HFFc6 (cell line): ENCODE measurements at regions not wholly inside any gene's neighbourhood (a gene's known extent, or its start where the extent isn't known, plus 50 kb on each side); places are given as distances from the start of the nearest gene placed in this dataset.

Experiments used
- DNase-seq: peaks from one replicate; pipeline ENCODE4 v3.0.0-alpha.2; 2018
- H3K27ac Mint-ChIP-seq: 2 replicates; pipeline ENCODE4 v1.8.0; 2020; ENCODE audit warnings: mild to moderate bottlenecking, mixed read lengths
- H3K27me3 Mint-ChIP-seq: 2 replicates; pipeline ENCODE4 v1.8.0; 2021; ENCODE audit warnings: mild to moderate bottlenecking, moderate library complexity, mixed read lengths; ENCODE audit not compliant: insufficient read depth
- H3K36me3 Mint-ChIP-seq: 2 replicates; pipeline ENCODE4 v1.8.0; 2021; ENCODE audit warnings: low read depth, mixed read lengths
- H3K4me1 Mint-ChIP-seq: 2 replicates; pipeline ENCODE4 v1.8.0; 2020; ENCODE audit warnings: low read depth, mixed read lengths
- H3K4me3 Mint-ChIP-seq: 2 replicates; pipeline ENCODE4 v1.8.0; 2020; ENCODE audit warnings: mild to moderate bottlenecking, moderate library complexity, mixed read lengths
- H3K9me3 Mint-ChIP-seq: 2 replicates; pipeline ENCODE4 v1.8.0; 2020; ENCODE audit warnings: mild to moderate bottlenecking, mixed read lengths
- TF ChIP-seq, protein P1 (sequence below): fragments of 200-600 bp; sonication (generic); IDR thresholded peaks from 2 replicates; pipeline ENCODE4 v1.5.0; 2021; ENCODE audit warnings: antibody characterized with exemption, mild to moderate bottlenecking

DNA sequence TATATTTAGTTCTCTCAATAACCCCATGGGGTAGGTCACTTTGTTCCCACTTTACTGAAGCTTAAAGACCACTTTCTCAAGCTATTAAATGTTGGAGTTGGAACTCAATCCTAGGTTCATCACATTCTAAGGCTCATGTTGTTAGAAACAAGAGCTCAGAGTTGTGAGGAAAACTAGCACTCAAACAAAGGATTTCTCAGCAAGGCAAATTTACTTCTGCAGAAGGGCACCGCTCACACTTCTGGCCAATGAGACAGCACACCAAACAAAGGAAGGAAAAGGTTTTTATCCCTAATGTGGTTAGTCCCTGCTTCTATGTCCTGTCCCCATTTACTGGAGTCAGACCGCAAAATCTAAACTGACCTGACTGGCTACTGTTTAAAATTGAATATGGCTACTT is 214.6 kb upstream of the PHF14 start:
- no peak overlapping the region for H3K27ac Mint-ChIP-seq
- H3K4me1 Mint-ChIP-seq = no peaks in the 10 kb centered on the region
- DNase-seq = no peak
- TF ChIP-seq, protein P1, sequence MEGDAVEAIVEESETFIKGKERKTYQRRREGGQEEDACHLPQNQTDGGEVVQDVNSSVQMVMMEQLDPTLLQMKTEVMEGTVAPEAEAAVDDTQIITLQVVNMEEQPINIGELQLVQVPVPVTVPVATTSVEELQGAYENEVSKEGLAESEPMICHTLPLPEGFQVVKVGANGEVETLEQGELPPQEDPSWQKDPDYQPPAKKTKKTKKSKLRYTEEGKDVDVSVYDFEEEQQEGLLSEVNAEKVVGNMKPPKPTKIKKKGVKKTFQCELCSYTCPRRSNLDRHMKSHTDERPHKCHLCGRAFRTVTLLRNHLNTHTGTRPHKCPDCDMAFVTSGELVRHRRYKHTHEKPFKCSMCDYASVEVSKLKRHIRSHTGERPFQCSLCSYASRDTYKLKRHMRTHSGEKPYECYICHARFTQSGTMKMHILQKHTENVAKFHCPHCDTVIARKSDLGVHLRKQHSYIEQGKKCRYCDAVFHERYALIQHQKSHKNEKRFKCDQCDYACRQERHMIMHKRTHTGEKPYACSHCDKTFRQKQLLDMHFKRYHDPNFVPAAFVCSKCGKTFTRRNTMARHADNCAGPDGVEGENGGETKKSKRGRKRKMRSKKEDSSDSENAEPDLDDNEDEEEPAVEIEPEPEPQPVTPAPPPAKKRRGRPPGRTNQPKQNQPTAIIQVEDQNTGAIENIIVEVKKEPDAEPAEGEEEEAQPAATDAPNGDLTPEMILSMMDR = no peak
- peaks cover 6% of the 10 kb centered on the region; the same call in 1 of the 2 replicates for H3K36me3 Mint-ChIP-seq
- no peaks in the 10 kb centered on the region for H3K27me3 Mint-ChIP-seq
- H3K4me3 Mint-ChIP-seq = no peak overlapping the region
- peaks cover 64% of the 10 kb centered on the region for H3K9me3 Mint-ChIP-seq

DNA sequence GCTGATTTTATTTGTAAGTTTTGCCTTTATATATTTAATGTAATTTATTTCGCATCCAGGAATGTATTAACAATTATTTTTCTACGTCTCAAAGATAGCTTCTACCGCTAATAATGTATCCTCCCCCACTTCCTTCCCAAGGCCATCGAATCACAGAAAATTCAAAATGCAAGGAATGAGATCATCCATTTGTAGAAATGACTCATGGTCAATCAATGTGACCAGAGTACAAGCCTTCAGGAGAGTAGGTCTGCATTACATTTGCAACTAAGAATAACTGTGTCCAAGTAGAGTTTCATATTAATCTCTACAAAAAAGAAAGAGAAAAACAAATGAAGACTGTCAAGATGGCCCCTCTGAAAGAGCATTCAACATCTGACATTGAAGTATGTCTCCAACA is 205.9 kb upstream of the PHF14 start:
- TF ChIP-seq, protein P1 = no peak
- peaks cover 4% of the 10 kb centered on the region; the same call in 1 of the 2 replicates for H3K36me3 Mint-ChIP-seq
- DNase-seq = no peak
- no peak overlapping the region for H3K27ac Mint-ChIP-seq
- H3K9me3 Mint-ChIP-seq = peaks cover 28% of the 10 kb centered on the region
- no peaks in the 10 kb centered on the region for H3K27me3 Mint-ChIP-seq
- H3K4me1 Mint-ChIP-seq = no peaks in the 10 kb centered on the region
- no peak overlapping the region for H3K4me3 Mint-ChIP-seq

DNA sequence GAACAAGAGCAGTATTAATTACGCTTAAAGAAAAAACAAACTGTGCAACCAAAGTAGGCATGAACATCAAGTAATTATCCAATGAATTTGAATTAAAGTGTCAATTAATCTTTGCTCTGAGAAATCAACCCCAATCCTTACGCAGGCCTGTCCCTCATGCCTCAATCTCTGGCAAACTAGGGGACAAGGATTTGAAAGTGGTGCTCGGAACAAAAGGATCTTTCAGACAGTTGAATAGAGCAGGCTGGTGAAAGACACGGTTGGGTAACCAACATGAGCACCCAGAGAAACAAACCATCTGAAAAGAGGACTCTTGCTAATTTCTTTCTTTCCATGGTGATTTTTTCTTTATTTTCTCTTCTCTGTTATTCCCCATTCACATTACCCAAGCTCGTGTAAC is 203.5 kb upstream of the PHF14 start:
- TF ChIP-seq, protein P1 = no peak
- DNase-seq = no peak
- Mint-ChIP-seq H3K27ac (no peak overlapping the region), H3K36me3 (peaks cover 4% of the 10 kb centered on the region; the same call in 1 of the 2 replicates), H3K9me3 (peaks cover 25% of the 10 kb centered on the region), H3K4me1 (no peaks in the 10 kb centered on the region), H3K4me3 (no peak overlapping the region), H3K27me3 (no peaks in the 10 kb centered on the region)

DNA sequence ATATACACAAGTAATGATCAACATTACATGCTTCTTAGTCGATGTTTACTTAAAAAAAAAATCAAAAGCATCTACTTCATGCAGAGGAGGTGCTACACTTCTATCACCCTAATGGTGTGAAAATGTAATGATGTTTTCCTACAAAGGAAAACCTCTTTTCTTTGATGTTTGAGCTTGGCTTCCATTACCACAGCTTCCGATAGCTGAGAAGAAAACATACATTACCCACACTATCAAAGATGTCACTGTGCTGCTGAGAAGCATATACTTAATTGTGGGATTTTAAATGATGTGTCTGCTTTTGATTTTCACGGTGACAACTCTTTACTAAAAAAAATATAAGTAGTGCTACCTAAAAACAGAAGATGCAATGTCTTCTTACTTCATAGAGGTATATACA is 200.2 kb upstream of the PHF14 start:
- H3K27me3 Mint-ChIP-seq = no peaks in the 10 kb centered on the region
- DNase-seq = no peak
- TF ChIP-seq, protein P1 = no peak
- H3K4me1 Mint-ChIP-seq = no peaks in the 10 kb centered on the region
- H3K27ac Mint-ChIP-seq = no peak overlapping the region
- H3K36me3 Mint-ChIP-seq = no peaks in the 10 kb centered on the region
- no peak overlapping the region for H3K4me3 Mint-ChIP-seq
- peaks cover 19% of the 10 kb centered on the region for H3K9me3 Mint-ChIP-seq

DNA sequence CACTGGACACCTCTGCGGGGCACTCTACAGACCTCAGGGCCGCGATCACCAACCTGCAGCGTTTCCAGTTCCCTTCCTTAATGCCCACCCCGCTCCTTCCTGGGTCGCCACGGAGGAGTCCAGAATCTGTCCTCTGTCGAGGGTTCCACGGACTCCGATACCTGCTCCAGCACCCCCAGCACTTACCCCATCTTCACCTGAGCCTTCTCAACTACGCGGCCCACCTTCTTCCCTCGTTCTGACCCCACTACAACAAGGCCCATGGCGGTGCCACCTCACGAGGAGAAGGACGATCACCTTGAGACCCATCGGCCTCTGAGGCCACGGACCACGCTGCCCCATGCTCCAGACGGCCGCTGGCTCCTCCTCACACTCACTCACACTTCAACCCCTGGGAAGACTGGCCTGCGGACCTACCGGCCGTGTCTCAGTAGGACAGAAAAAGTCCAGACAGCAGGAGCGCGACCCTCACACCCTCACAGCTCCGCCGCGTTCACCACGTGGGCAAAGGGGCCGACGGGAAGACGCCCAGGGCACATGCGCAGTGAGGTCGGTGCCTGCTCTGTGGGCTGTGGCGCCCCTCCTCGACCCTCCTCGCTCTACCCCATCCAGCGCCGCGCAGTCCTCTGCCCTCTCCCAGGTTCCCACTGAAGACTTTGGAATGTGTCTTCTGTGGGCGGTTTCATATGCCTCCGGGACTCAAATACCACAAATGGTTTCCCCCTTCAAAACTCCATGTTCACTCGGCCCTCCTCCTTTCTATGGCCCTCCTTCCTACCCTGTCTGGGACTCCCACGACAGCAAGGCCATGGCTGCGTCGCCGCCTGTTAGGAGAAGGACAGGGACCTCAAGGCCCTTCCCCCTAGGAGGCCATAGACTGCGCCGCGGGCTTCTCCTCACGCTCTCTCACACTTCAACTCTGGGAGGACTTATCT is 193.9 kb upstream of the PHF14 start:
- Mint-ChIP-seq H3K27me3 (no peaks in the 10 kb centered on the region), H3K4me1 (no peaks in the 10 kb centered on the region), H3K4me3 (no peak overlapping the region), H3K27ac (no peak overlapping the region), H3K36me3 (peaks cover 14% of the 10 kb centered on the region; the same call in 1 of the 2 replicates), H3K9me3 (peaks cover 17% of the 10 kb centered on the region)
- DNase-seq = no peak
- TF ChIP-seq, protein P1 = no peak
